Body of pancreas (tissue), 4 donors: ENCODE measurements at regions not wholly inside any gene's neighbourhood (a gene's known extent, or its start where the extent isn't known, plus 50 kb on each side); places are given as distances from the start of the nearest gene placed in this dataset.
"Not testable (repeated sequence)": the region's sequence is repeated elsewhere in the genome, so short reads cannot be mapped to it uniquely, and the experiment has no call there.

ENCODE experiments used
- ATAC-seq: fragments of 150-250 bp; one replicate; pipeline ENCODE4 v1.9.1; 2016
- DNase-seq, 4 donors: peaks; one replicate each; pipeline ENCODE4 v3.0.0-alpha.2; 2019
- H3K27ac ChIP-seq, 4 donors: fragments of 200-600 bp; sonication (generic); 1 replicate in 3 of 4; 2 replicates in 1 of 4; pipeline versions ENCODE4 v1.5.1 to v1.6.1; 2016 to 2019; ENCODE audit warnings: mild to moderate bottlenecking in 1 of 4, mixed read lengths in 1 of 4, moderate library complexity in 1 of 4
- H3K27me3 ChIP-seq, 2 donors: fragments of 200-600 bp; sonication (generic); one replicate each; pipeline ENCODE4 v1.6.0; 2016; ENCODE audit warnings: mild to moderate bottlenecking in 1 of 2
- H3K36me3 ChIP-seq, 2 donors: fragments of 200-600 bp; sonication (generic); replicated peaks in 1 of 2; 2 replicates each; pipeline ENCODE4 v1.5.1; 2016; ENCODE audit warnings: low read depth in 2 of 2; ENCODE audit not compliant: insufficient read depth in 1 of 2
- H3K4me1 ChIP-seq: fragments of 200-600 bp; sonication (generic); one replicate; pipeline ENCODE4 v1.6.0; 2016
- H3K4me3 ChIP-seq, 2 donors: fragments of 200-600 bp; sonication (generic); 1 replicate in 1 of 2; 2 replicates in 1 of 2; pipeline ENCODE4 v1.5.1; 2016 to 2019
- H3K9me3 ChIP-seq, 3 donors: fragments of 200-600 bp; sonication (generic); 1 replicate in 2 of 3; 2 replicates in 1 of 3; pipeline ENCODE4 v1.5.1; 2016
- CTCF ChIP-seq, 7 experiments: fragments of 450-650 bp in 4 of 7; fragments of 200-600 bp in 3 of 7; sonication (generic) in 3 of 7; IDR thresholded peaks; one replicate each; pipeline ENCODE4 v1.5.1; 2016 to 2019; ENCODE audit warnings: antibody characterized with exemption in 7 of 7
- POLR2A ChIP-seq, 3 donors: fragments of 450-650 bp; IDR thresholded peaks; one replicate each; pipeline ENCODE4 v1.6.1; 2016; ENCODE audit warnings: antibody characterized with exemption in 3 of 3, mild to moderate bottlenecking in 2 of 3
- whole genome bisulfite sequencing, 2 donors: methylation state at CpG; one replicate each; pipeline ENCODE4 v1.1.5; 2017; 5-methylcytosine and 5-hydroxymethylcytosine counted together
- intact Hi-C: fragments of 100-400 bp; cut with DNase I; formaldehyde crosslinking; loops from one replicate; pipeline ENCODE4 v1.15.1; 2023

GRCh38 chrX:45479835-45480422, 279.3 kb upstream of the DIPK2B start:
- WGBS, 2 donors = 71 to 79% methylated on average over 4 of the region's 4 CpGs
- ATAC-seq (no peak), DNase-seq (no peak)
- Histone ChIP-seq H3K27ac (no peak overlapping the region), H3K27me3 (no peaks in the 10 kb centered on the region), H3K4me3 (no peak overlapping the region), H3K9me3 (no peaks in the 10 kb centered on the region), H3K4me1 (no peaks in the 10 kb centered on the region), H3K36me3 (no peaks in the 10 kb centered on the region)
- intact Hi-C loops = no loop called here
- no peak for TF ChIP-seq POLR2A (IDR thresholded peaks at IDR 0.05)
- no peak for TF ChIP-seq CTCF (IDR thresholded peaks at IDR 0.05)

GRCh38 chrX:45479196-45479834, 278.6 kb upstream of the DIPK2B start:
- ATAC-seq (no peak), DNase-seq (no peak)
- TF ChIP-seq POLR2A (IDR thresholded peaks at IDR 0.05) (no peak), CTCF (IDR thresholded peaks at IDR 0.05) (no peak)
- no peaks in the 10 kb centered on the region for H3K27me3 ChIP-seq
- H3K36me3 ChIP-seq = no peaks in the 10 kb centered on the region
- no peaks in the 10 kb centered on the region for H3K4me1 ChIP-seq
- H3K4me3 ChIP-seq = no peak overlapping the region
- intact Hi-C loops = no loop called here
- no peak overlapping the region for H3K27ac ChIP-seq
- H3K9me3 ChIP-seq = no peaks in the 10 kb centered on the region
- 79 to 85% methylated on average over 4 of the region's 4 CpGs for WGBS, 2 donors

GRCh38 chrX:45472968-45473367, 272.3 kb upstream of the DIPK2B start:
- intact Hi-C loops = no loop called here
- ATAC-seq = no peak
- no peak overlapping the region for H3K27ac ChIP-seq
- H3K27me3 ChIP-seq = no peaks in the 10 kb centered on the region
- WGBS, 2 donors = 76 to 89% methylated on average over 1 of the region's 1 CpG
- no peaks in the 10 kb centered on the region for H3K9me3 ChIP-seq
- no peak overlapping the region for H3K4me3 ChIP-seq
- TF ChIP-seq CTCF (IDR thresholded peaks at IDR 0.05) (no peak), POLR2A (IDR thresholded peaks at IDR 0.05) (no peak)
- H3K36me3 ChIP-seq = no peaks in the 10 kb centered on the region
- no peak for DNase-seq
- no peaks in the 10 kb centered on the region for H3K4me1 ChIP-seq

GRCh38 chrX:45467537-45467936, 266.9 kb upstream of the DIPK2B start:
- intact Hi-C loops, H3K36me3 ChIP-seq, DNase-seq, H3K4me3 ChIP-seq, H3K27me3 ChIP-seq, H3K27ac ChIP-seq, H3K4me1 ChIP-seq, H3K9me3 ChIP-seq, ATAC-seq: not testable (repeated sequence)
- 85 to 90% methylated on average over 4 to 6 of the region's 6 CpGs for WGBS, 2 donors

GRCh38 chrX:45455732-45456131, 255.1 kb upstream of the DIPK2B start:
- H3K27me3 ChIP-seq, H3K9me3 ChIP-seq, H3K27ac ChIP-seq, ATAC-seq, H3K36me3 ChIP-seq, H3K4me3 ChIP-seq, H3K4me1 ChIP-seq, DNase-seq, intact Hi-C loops: not testable (repeated sequence)
- 90 to 91% methylated on average over 4 to 5 of the region's 5 CpGs for WGBS, 2 donors

- intact Hi-C loops = no loop called here
- no peak for ATAC-seq
- WGBS, 2 donors = 92 to 100% methylated on average over 2 of the region's 2 CpGs
- H3K36me3 ChIP-seq = no peaks in the 10 kb centered on the region
- no peak overlapping the region for H3K4me3 ChIP-seq
- H3K4me1 ChIP-seq = no peaks in the 10 kb centered on the region
- DNase-seq = no peak
- H3K27me3 ChIP-seq = no peaks in the 10 kb centered on the region
- H3K9me3 ChIP-seq = no peaks in the 10 kb centered on the region
- H3K27ac ChIP-seq = no peak overlapping the region
- no peak for TF ChIP-seq CTCF (IDR thresholded peaks at IDR 0.05)
- no peak for TF ChIP-seq POLR2A (IDR thresholded peaks at IDR 0.05)
Measured at GRCh38 chrX:45454290-45454689, 253.6 kb upstream of the DIPK2B start.
